HG03196 (cell line): ENCODE measurements at regions not wholly inside any gene's neighbourhood (a gene's known extent, or its start where the extent isn't known, plus 50 kb on each side); places are given as distances from the start of the nearest gene placed in this dataset.

Source experiments
- ATAC-seq: cut with Tn5 transposase; IDR thresholded peaks from one replicate; pipeline ENCODE4 v1.9.1; 2021; ENCODE audit not compliant: unreplicated experiment

- no peak for ATAC-seq
Observed at GRCh38 chr1:38551318-38552307, 308.0 kb downstream of the RRAGC start.

GRCh38 chr1:38549191-38549590, 310.4 kb downstream of the RRAGC start:
- ATAC-seq, result no peak

DNA sequence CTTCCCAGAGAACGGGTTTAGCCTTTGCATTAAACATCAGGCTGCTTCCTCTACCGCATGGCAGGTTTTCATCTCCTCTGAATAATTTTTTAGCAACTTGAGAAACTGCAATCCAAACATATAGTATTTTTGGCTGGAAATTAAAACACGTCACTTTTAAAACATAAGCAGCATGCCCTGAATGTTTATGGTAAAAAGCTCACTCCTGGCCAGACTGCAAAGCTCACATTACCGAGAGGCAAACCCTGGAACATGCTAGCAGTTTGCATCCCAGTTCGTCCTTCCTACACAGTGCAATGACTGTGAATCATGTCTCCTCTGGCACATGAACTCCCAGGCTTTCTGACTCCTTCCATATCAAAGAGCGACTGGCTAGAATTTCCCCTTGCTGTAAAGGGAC, 312.3 kb downstream of the RRAGC start:
- ATAC-seq, result no peak

GRCh38 chr1:38546636-38547035, 312.9 kb downstream of the RRAGC start:
- ATAC-seq, result no peak

DNA sequence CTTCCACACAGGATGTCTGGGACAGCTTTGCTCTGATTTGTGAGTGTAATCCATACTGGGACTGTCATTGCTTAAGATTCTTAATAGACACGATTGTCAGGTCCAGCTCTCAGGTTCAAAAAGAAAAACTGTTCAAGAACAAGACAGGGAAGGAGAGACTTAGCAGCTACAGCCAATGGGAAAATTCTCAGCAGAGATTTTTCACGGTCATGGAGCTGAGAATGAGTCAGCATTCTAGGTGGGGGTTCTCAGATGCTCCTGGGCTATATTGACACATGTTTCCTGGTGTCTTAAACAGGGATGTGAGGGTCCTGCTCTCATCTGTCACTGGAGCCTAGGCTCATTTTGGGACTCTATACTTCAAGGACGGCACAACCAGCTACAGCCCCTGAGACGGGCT, 318.3 kb downstream of the RRAGC start:
- ATAC-seq, result no peak

GRCh38 chr1:38539931-38540330, 319.6 kb downstream of the RRAGC start:
- ATAC-seq, result no peak

DNA sequence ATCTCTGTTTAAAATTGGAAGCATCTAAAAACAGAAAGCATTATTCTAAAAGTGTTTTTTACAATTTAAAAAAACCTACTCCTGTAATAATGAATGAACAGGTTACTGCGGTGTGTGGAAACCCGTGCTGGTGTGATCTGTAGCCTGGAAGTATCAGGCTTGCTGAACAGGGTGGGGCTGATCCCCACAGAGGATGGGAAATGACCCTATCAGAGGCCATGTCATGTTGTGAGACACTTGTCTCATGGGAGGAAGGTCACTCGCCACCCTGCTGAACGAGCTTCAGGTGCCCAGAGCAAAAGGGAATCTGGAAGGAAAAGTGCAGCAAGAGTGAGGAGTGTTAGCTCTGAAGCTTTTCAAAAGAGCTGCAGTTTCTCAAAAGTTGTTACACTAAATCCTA, 320.7 kb downstream of the RRAGC start:
- no peak for ATAC-seq

DNA sequence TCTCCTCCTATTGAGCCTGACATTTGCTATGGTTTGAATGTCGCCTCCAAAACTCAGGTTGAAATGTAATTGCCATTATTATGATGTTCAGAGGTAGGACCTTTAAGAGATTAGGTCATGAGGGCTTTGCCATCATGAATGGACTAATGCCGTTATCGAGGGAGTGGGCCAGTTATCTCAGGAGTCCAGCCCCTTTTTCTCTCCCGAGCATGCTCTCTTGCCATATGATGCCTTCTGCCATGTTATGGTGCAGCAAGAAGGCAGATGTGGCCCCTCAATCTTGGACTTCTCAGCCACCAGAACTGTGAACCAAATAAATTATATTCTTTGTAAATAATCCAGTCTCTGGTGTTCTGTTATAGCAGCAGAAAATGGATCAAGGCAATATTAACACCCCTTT, 323.5 kb downstream of the RRAGC start:
- no peak for ATAC-seq

GRCh38 chr1:38534473-38534823, 325.1 kb downstream of the RRAGC start:
- ATAC-seq, result no peak

DNA sequence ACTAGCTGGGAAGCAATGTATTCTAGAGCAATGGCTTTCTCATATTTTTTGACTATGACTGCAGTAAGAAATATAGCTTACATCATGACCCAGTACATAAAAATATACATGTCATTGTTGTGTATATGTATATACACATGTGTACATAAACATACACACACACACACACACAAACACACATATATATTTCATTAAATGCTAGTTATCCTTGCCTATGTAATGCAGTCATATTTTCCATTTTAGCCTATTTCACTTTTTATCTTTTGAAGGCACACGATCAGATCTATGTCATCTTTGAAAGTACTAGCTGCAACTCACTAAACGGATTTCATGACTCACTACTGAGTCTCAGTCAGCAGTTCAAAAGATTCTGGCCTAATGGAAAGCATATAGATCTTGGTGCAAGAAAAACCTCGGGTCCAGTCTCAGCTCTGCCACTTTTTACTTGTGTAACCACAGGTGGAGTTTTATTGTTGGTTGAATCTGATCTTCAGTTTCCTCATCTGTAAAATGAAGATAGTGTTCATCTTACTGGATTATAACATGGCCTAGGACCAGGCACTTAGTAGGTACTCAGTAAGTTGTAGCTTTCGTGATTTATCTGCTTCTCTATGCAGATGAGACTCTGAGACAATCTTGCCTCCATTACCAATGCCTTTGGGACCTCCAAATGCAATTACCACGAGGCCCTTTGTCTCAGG, 325.6 kb downstream of the RRAGC start:
- no peak for ATAC-seq

GRCh38 chr1:38530957-38531356, 328.6 kb downstream of the RRAGC start:
- no peak for ATAC-seq

GRCh38 chr1:38529946-38530345, 329.6 kb downstream of the RRAGC start:
- ATAC-seq, result no peak

GRCh38 chr1:38529391-38529790, 330.2 kb downstream of the RRAGC start:
- no peak for ATAC-seq

DNA sequence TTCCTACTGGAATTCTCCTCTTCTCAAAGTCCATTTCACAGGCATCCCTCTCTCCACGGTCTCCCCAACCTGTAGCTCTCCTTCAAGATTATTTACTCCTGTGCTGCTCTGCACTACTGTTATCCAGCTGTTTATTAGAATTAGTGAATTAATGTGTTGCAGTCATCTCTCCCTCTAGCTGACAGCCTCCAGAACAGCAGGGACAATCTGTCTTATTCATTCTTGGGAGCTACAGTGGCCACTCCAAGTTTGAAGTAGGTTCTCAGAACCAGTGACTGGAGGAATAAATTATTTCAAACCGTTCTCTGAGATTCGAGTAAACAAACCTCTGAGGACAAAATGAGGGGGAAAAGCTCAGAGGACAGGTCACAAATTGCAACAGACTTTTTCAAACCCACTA, 330.9 kb downstream of the RRAGC start:
- ATAC-seq, result no peak

DNA sequence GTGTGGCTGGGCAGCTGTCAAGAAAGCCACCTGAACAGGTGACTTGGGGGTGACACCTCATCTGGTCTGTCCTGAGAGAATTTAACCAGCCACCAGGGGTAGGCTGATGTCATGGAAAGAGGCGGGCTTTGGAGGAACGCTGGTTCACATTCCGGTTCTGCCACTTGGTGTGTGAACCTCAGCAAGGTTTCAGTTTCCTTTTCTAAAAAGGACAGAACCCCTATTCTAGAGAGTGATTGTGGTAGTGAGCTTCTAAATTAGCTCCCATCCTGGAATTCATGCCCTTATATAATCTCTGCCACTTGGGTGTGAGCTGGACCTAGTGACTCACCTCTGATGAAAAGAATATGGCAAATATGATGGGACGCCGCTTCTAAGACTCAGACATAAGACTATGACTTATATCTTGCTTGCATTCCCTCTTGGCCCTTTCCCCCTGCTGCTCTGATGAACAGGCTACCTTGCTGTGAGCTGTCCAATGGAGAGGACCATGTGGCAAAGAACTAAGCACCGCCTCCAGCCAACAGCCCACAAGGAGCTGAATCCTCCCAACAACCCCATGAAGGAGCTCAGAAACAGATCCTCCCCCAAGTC, 332.1 kb downstream of the RRAGC start:
- peak; percentile 73 for ATAC-seq

DNA sequence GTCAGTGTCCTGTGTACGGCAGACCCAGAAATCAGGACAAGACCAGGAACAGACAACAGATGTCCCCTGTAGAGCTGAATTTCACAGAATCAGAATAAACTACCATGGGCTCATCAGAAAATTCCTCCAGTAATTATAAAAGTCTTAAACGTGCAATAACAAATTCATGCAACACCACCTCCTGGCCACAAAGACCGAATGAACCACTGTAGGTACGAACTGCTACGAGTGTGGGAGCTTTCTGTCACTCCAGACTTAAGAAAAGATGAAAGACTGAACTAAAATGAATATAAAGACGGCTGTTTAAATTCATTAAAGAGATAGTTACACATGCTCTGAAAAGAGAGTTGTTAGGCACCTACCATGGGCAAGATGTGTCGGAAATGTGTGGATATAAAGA, 333.5 kb downstream of the RRAGC start:
- no peak for ATAC-seq

- no peak for ATAC-seq
Observed at GRCh38 chr1:38525343-38526043, 334.1 kb downstream of the RRAGC start.

DNA sequence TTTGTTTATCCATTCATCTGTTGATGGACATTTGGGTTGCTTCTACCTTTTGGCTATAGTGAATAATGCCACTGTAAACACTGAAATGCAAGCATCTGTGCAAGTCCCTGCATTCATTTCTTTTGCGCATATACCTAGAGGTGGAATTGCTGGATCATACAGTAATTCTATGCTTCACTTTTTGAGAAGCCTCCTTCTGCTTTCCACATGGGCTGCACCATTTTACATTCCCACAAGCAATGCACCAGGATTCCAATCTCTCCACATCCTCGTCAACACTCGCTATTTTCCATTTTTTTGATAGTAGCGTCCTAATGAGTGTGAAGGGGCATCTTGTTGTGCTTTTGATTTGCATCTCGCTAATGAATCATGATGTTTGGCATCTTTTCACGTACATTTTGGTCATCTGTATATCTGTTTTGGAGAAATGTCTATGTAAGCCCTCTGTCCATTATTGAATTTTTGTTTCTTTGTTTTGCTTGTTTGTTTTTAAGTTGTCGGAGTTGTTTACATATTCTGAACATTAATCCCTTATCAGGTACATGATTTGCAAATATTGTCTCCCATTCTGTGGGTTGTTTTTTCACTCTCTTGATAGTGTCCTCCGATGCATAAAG, 335.4 kb downstream of the RRAGC start:
- no peak for ATAC-seq

- no peak for ATAC-seq
Observed at GRCh38 chr1:38523568-38523939, 336.0 kb downstream of the RRAGC start.

- ATAC-seq, result no peak
Observed at GRCh38 chr1:38522915-38523567, 336.5 kb downstream of the RRAGC start.
